Loucy (cell line): ENCODE measurements at regions not wholly inside any gene's neighbourhood (a gene's known extent, or its start where the extent isn't known, plus 50 kb on each side); places are given as distances from the start of the nearest gene placed in this dataset.

Experiments
- H2AFZ ChIP-seq: fragments of 200-600 bp; sonication (generic); 2 replicates; pipeline ENCODE4 v1.6.0; 2016; ENCODE audit warnings: antibody characterized with exemption, mild to moderate bottlenecking, low read length, moderate library complexity
- H3F3A ChIP-seq: fragments of 200-600 bp; 2 replicates; pipeline ENCODE4 v1.6.0; 2016; ENCODE audit warnings: antibody characterized with exemption, low read depth, mild to moderate bottlenecking
- H3K27me3 ChIP-seq: fragments of 200-600 bp; sonication (generic); 2 replicates; pipeline ENCODE4 v1.6.1; 2014; ENCODE audit warnings: low read length, mild to moderate bottlenecking; ENCODE audit not compliant: insufficient read depth, poor library complexity, severe bottlenecking
- H3K36me3 ChIP-seq: fragments of 200-600 bp; sonication (generic); 2 replicates; pipeline ENCODE4 v1.6.1; 2016; ENCODE audit warnings: low read length; ENCODE audit not compliant: insufficient read depth
- H3K4me1 ChIP-seq: fragments of 200-600 bp; sonication (generic); 2 replicates; pipeline ENCODE4 v1.5.1; 2014; ENCODE audit warnings: low read length, mild to moderate bottlenecking; ENCODE audit not compliant: insufficient read depth, poor library complexity, severe bottlenecking
- H3K4me2 ChIP-seq: fragments of 200-600 bp; sonication (generic); 2 replicates; pipeline ENCODE4 v1.6.0; 2014; ENCODE audit warnings: antibody characterized with exemption, low read length, low read depth, mild to moderate bottlenecking; ENCODE audit not compliant: poor library complexity, severe bottlenecking
- H3K4me3 ChIP-seq: fragments of 200-600 bp; sonication (generic); 2 replicates; pipeline ENCODE4 v1.5.1; 2014; ENCODE audit warnings: low read length, mild to moderate bottlenecking, mixed read lengths; ENCODE audit not compliant: poor library complexity, severe bottlenecking
- H3K79me2 ChIP-seq: fragments of 200-600 bp; sonication (generic); 2 replicates; pipeline ENCODE4 v1.6.1; 2014; ENCODE audit warnings: low read length; ENCODE audit not compliant: insufficient read depth
- H3K9ac ChIP-seq: fragments of 200-600 bp; sonication (generic); 2 replicates; pipeline ENCODE4 v1.6.0; 2014; ENCODE audit warnings: mild to moderate bottlenecking, low read depth, low read length, moderate library complexity; ENCODE audit not compliant: poor library complexity, severe bottlenecking
- H3K9me2 ChIP-seq: fragments of 200-600 bp; sonication (generic); replicated peaks from 2 replicates; pipeline ENCODE4 v1.6.1; 2016; ENCODE audit warnings: low read depth, low read length, mixed read lengths
- H3K9me3 ChIP-seq: fragments of 200-600 bp; sonication (generic); 2 replicates; pipeline ENCODE4 v1.6.1; 2014; ENCODE audit warnings: mild to moderate bottlenecking, antibody characterized with exemption, low read length, low read depth; ENCODE audit not compliant: insufficient read depth
- H4K20me1 ChIP-seq: fragments of 200-600 bp; sonication (generic); 2 replicates; pipeline ENCODE4 v1.6.0; 2014; ENCODE audit warnings: antibody characterized with exemption, low read length, mild to moderate bottlenecking; ENCODE audit not compliant: insufficient read depth, poor library complexity, severe bottlenecking
- EZH2phosphoT487 ChIP-seq: fragments of 200-600 bp; IDR thresholded peaks from 2 replicates; pipeline ENCODE4 v1.6.1; 2018; ENCODE audit warnings: antibody characterized with exemption, mild to moderate bottlenecking, moderate library complexity, borderline replicate concordance
- TF ChIP-seq, protein P1 (sequence below): fragments of 200-600 bp; sonication (generic); conservative IDR thresholded peaks from 2 replicates; pipeline ENCODE4 v1.5.1; 2014; ENCODE audit warnings: mild to moderate bottlenecking, antibody characterized with exemption, low read length

GRCh38 chr3:62940771-62941563, 65.8 kb upstream of the CADPS start:
- H3K27me3 ChIP-seq, result no peaks in the 10 kb centered on the region
- H2AFZ ChIP-seq, result no peak overlapping the region
- H3K36me3 ChIP-seq, result no peaks in the 10 kb centered on the region
- no peak overlapping the region for H3K4me3 ChIP-seq
- TF ChIP-seq, protein P1, sequence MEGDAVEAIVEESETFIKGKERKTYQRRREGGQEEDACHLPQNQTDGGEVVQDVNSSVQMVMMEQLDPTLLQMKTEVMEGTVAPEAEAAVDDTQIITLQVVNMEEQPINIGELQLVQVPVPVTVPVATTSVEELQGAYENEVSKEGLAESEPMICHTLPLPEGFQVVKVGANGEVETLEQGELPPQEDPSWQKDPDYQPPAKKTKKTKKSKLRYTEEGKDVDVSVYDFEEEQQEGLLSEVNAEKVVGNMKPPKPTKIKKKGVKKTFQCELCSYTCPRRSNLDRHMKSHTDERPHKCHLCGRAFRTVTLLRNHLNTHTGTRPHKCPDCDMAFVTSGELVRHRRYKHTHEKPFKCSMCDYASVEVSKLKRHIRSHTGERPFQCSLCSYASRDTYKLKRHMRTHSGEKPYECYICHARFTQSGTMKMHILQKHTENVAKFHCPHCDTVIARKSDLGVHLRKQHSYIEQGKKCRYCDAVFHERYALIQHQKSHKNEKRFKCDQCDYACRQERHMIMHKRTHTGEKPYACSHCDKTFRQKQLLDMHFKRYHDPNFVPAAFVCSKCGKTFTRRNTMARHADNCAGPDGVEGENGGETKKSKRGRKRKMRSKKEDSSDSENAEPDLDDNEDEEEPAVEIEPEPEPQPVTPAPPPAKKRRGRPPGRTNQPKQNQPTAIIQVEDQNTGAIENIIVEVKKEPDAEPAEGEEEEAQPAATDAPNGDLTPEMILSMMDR, result no peak
- no peak for TF ChIP-seq EZH2phosphoT487
- H3K4me2 ChIP-seq, result no peak overlapping the region
- no peaks in the 10 kb centered on the region for H3K79me2 ChIP-seq
- H3K9ac ChIP-seq, result no peak overlapping the region
- no peaks in the 10 kb centered on the region for H3K4me1 ChIP-seq
- no peaks in the 10 kb centered on the region for H3K9me2 ChIP-seq
- no peaks in the 10 kb centered on the region for H3F3A ChIP-seq
- no peaks in the 10 kb centered on the region for H3K9me3 ChIP-seq
- no peaks in the 10 kb centered on the region for H4K20me1 ChIP-seq

DNA sequence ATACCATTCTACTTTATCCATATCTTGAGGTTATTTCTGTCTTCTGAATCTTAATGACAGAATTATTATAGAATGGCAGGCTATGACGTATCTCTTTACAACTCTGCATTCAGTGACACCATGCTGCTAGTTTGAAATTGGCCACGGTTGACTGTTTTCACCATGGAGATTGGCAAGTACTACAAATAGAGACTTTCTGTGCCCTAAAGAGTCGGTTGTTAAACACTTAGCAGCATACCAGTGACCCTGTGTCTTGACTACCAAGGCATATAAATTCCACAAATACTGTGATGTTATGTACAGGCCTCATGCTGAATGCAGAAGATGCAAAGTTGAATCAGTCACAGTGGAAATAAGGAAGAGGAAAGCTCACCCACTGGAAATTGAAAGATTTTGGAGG, 67.0 kb upstream of the CADPS start:
- Histone ChIP-seq H3K4me3 (no peak overlapping the region), H3K4me2 (no peak overlapping the region), H3F3A (no peaks in the 10 kb centered on the region), H4K20me1 (no peaks in the 10 kb centered on the region), H3K9ac (no peak overlapping the region), H2AFZ (no peak overlapping the region), H3K9me3 (no peaks in the 10 kb centered on the region), H3K4me1 (no peaks in the 10 kb centered on the region), H3K79me2 (no peaks in the 10 kb centered on the region), H3K9me2 (no peaks in the 10 kb centered on the region), H3K27me3 (no peaks in the 10 kb centered on the region), H3K36me3 (no peaks in the 10 kb centered on the region)
- TF ChIP-seq EZH2phosphoT487, result no peak
- TF ChIP-seq, protein P1, result no peak

GRCh38 chr3:62942764-62943163, 67.5 kb upstream of the CADPS start:
- no peak for TF ChIP-seq EZH2phosphoT487
- TF ChIP-seq, protein P1, result no peak
- no peaks in the 10 kb centered on the region for H3K36me3 ChIP-seq
- H3K4me1 ChIP-seq, result no peaks in the 10 kb centered on the region
- no peak overlapping the region for H3K9ac ChIP-seq
- no peak overlapping the region for H2AFZ ChIP-seq
- no peaks in the 10 kb centered on the region for H3K27me3 ChIP-seq
- H3F3A ChIP-seq, result no peaks in the 10 kb centered on the region
- no peaks in the 10 kb centered on the region for H4K20me1 ChIP-seq
- no peak overlapping the region for H3K4me2 ChIP-seq
- H3K9me2 ChIP-seq, result no peaks in the 10 kb centered on the region
- H3K4me3 ChIP-seq, result no peak overlapping the region
- H3K79me2 ChIP-seq, result no peaks in the 10 kb centered on the region
- H3K9me3 ChIP-seq, result no peaks in the 10 kb centered on the region
